Choroid plexus epithelial cell (primary cell): ENCODE measurements at regions not wholly inside any gene's neighbourhood (a gene's known extent, or its start where the extent isn't known, plus 50 kb on each side); places are given as distances from the start of the nearest gene placed in this dataset.

ENCODE experiments used
- DNase-seq: peaks from one replicate; pipeline ENCODE4 v3.0.0-alpha.2; 2010; ENCODE audit warnings: low read depth
- H3K4me3 ChIP-seq: 2 replicates; pipeline ENCODE4 v1.5.1; 2011; ENCODE audit warnings: low read depth, mild to moderate bottlenecking, control low read depth, low read length, moderate library complexity
- CTCF ChIP-seq: conservative IDR thresholded peaks from 2 replicates; pipeline ENCODE4 v1.5.1; 2011; ENCODE audit warnings: low read depth, mild to moderate bottlenecking, control low read depth, inconsistent platforms, low read length, moderate library complexity

GRCh38 chr15:39272901-39273300 lies 308.0 kb upstream of the THBS1 start:
- no peak for DNase-seq
- H3K4me3 ChIP-seq = no peak overlapping the region
- TF ChIP-seq CTCF = no peak

GRCh38 chr15:39273717-39274411 lies 307.0 kb upstream of the THBS1 start:
- no peak overlapping the region for H3K4me3 ChIP-seq
- TF ChIP-seq CTCF = no peak
- no peak for DNase-seq

GRCh38 chr15:39275066-39275465 lies 305.8 kb upstream of the THBS1 start:
- H3K4me3 ChIP-seq = no peak overlapping the region
- no peak for TF ChIP-seq CTCF
- no peak for DNase-seq

- no peak overlapping the region for H3K4me3 ChIP-seq
- TF ChIP-seq CTCF = no peak
- no peak for DNase-seq
These were observed 301.6 kb upstream of the THBS1 start for GRCh38 chr15:39279311-39279710.

GRCh38 chr15:39281094-39281493 lies 299.8 kb upstream of the THBS1 start:
- no peak for TF ChIP-seq CTCF
- peak; percentile 94 for DNase-seq
- no peak overlapping the region for H3K4me3 ChIP-seq

- no peak overlapping the region for H3K4me3 ChIP-seq
- TF ChIP-seq CTCF = no peak
- peak; percentile 63 for DNase-seq
These were observed 298.1 kb upstream of the THBS1 start for GRCh38 chr15:39282663-39283208.

GRCh38 chr15:39283531-39283930 lies 297.3 kb upstream of the THBS1 start:
- TF ChIP-seq CTCF = no peak
- no peak overlapping the region for H3K4me3 ChIP-seq
- peak; percentile 54 for DNase-seq
